IMR-90 (cell line): ENCODE measurements at regions not wholly inside any gene's neighbourhood (a gene's known extent, or its start where the extent isn't known, plus 50 kb on each side); places are given as distances from the start of the nearest gene placed in this dataset.

Experiments
- ATAC-seq: fragments of 200-7000 bp; cut with Tn5 transposase; 2 replicates; pipeline ENCODE4 v1.9.1; 2020; ENCODE audit warnings: low read depth, mild to moderate bottlenecking, moderate library complexity
- BruUV-seq: library from RNA; stranded (reverse); fragments of 400-500 nt; replicated peaks from 2 replicates; lab custom pipeline; 2021; lab: Mats Ljungman, UMichigan
- CTCF ChIA-PET: fragments of 300-600 bp; formaldehyde crosslinking; extraction: SDS; loops from one replicate; lab custom pipeline; 2021; ENCODE audit warnings: antibody characterized with exemption; lab: Yijun Ruan, JAX
- POLR2A ChIA-PET: fragments of 300-600 bp; sonication (Branson Sonifier 250); formaldehyde crosslinking; loops from one replicate; lab custom pipeline; 2022; ENCODE audit warnings: antibody characterized with exemption; ENCODE audit not compliant: unreplicated experiment; lab: Charles Lee
- DNase-seq: peaks from one replicate; pipeline ENCODE4 v3.0.0; 2013
- H2AFZ ChIP-seq: replicated peaks from 2 replicates; pipeline ENCODE3; 2013; ENCODE audit warnings: low read length, mild to moderate bottlenecking; ENCODE audit not compliant: poor library complexity
- H2AK5ac ChIP-seq: 2 replicates; pipeline ENCODE4 v1.6.1; 2013; ENCODE audit warnings: low read depth, low read length, inconsistent platforms
- H2AK9ac ChIP-seq: replicated peaks from 2 replicates; pipeline ENCODE3; 2013; ENCODE audit warnings: mild to moderate bottlenecking, low read depth, low read length, moderate library complexity; ENCODE audit not compliant: poor library complexity
- H2BK120ac ChIP-seq: 2 replicates; pipeline ENCODE4 v1.6.1; 2013; ENCODE audit warnings: low read depth, low read length, inconsistent platforms
- H2BK15ac ChIP-seq: 3 replicates; pipeline ENCODE4 v1.6.1; 2013; ENCODE audit warnings: low read depth, low read length, inconsistent platforms
- H2BK20ac ChIP-seq: 2 replicates; pipeline ENCODE4 v1.6.1; 2013; ENCODE audit warnings: low read depth, mild to moderate bottlenecking, inconsistent platforms, low read length, moderate library complexity
- H2BK5ac ChIP-seq: 2 replicates; pipeline ENCODE4 v1.6.1; 2013; ENCODE audit warnings: mild to moderate bottlenecking, low read depth, low read length, inconsistent platforms; ENCODE audit not compliant: poor library complexity, severe bottlenecking
- H3K14ac ChIP-seq: replicated peaks from 2 replicates; pipeline ENCODE4 v1.6.1; 2013; ENCODE audit warnings: low read depth, low read length, inconsistent platforms
- H3K18ac ChIP-seq: 2 replicates; pipeline ENCODE4 v1.6.1; 2013; ENCODE audit warnings: low read depth, low read length, control low read depth
- H3K23ac ChIP-seq: 2 replicates; pipeline ENCODE4 v1.6.1; 2013; ENCODE audit warnings: low read depth, low read length, inconsistent platforms
- H3K27ac ChIP-seq: 2 replicates; pipeline ENCODE4 v1.5.1; 2013; ENCODE audit warnings: mild to moderate bottlenecking, control low read depth, low read length; ENCODE audit not compliant: insufficient read depth
- H3K27me3 ChIP-seq: 2 replicates; pipeline ENCODE4 v1.6.1; 2013; ENCODE audit warnings: low read length; ENCODE audit not compliant: control insufficient read depth, insufficient read depth
- H3K36me3 ChIP-seq: 2 replicates; pipeline ENCODE4 v1.6.1; 2013; ENCODE audit warnings: low read length, mixed read lengths; ENCODE audit not compliant: control insufficient read depth, insufficient read depth
- H3K4ac ChIP-seq: 2 replicates; pipeline ENCODE4 v1.6.1; 2013; ENCODE audit warnings: low read depth, low read length, inconsistent platforms
- H3K4me1 ChIP-seq: 2 replicates; pipeline ENCODE4 v1.6.1; 2013; ENCODE audit warnings: low read length, mixed read lengths; ENCODE audit not compliant: control insufficient read depth, insufficient read depth
- H3K4me2 ChIP-seq: 2 replicates; pipeline ENCODE4 v1.6.1; 2013; ENCODE audit warnings: low read depth, mild to moderate bottlenecking, control low read depth, low read length, moderate library complexity
- H3K4me3 ChIP-seq: 2 replicates; pipeline ENCODE4 v1.5.1; 2013; ENCODE audit warnings: low read depth, mild to moderate bottlenecking, control low read depth, low read length, moderate library complexity; ENCODE audit not compliant: insufficient read depth
- H3K56ac ChIP-seq: 2 replicates; pipeline ENCODE4 v1.6.1; 2013; ENCODE audit warnings: low read length, inconsistent platforms; ENCODE audit not compliant: insufficient read depth; ENCODE audit errors: extremely low read depth
- H3K79me1 ChIP-seq, 2 experiments: 2 replicates each; pipeline ENCODE4 v1.6.1; 2013; ENCODE audit warnings: low read length in 2 of 2, inconsistent platforms in 1 of 2, low read depth in 1 of 2
- H3K9ac ChIP-seq: 2 replicates; pipeline ENCODE4 v1.6.1; 2013; ENCODE audit warnings: low read depth, low read length, control low read depth
- H3K9me1 ChIP-seq: 2 replicates; pipeline ENCODE4 v1.6.1; 2013; ENCODE audit warnings: low read length, inconsistent platforms; ENCODE audit not compliant: insufficient read depth
- H3K9me3 ChIP-seq: 2 replicates; pipeline ENCODE4 v1.6.1; 2013; ENCODE audit warnings: low read length; ENCODE audit not compliant: control insufficient read depth, insufficient read depth
- H4K20me1 ChIP-seq: 2 replicates; pipeline ENCODE4 v1.6.1; 2013; ENCODE audit warnings: low read length, inconsistent platforms; ENCODE audit not compliant: insufficient read depth
- H4K5ac ChIP-seq: 2 replicates; pipeline ENCODE4 v1.6.1; 2013; ENCODE audit warnings: mild to moderate bottlenecking, low read depth, low read length, control low read depth
- H4K8ac ChIP-seq, 2 experiments: 2 replicates each; pipeline ENCODE4 v1.6.1; 2013; ENCODE audit warnings: low read depth in 2 of 2, low read length in 2 of 2, control low read depth in 1 of 2, inconsistent platforms in 1 of 2
- H4K91ac ChIP-seq: 2 replicates; pipeline ENCODE4 v1.6.1; 2013; ENCODE audit warnings: low read depth, low read length, inconsistent platforms; ENCODE audit not compliant: insufficient read depth
- BHLHE40 ChIP-seq: fragments of 150-350 bp; IDR thresholded peaks from 2 replicates; pipeline ENCODE4 v1.6.1; 2016; ENCODE audit warnings: mild to moderate bottlenecking, low read depth, low read length
- CEBPB ChIP-seq: IDR thresholded peaks from 2 replicates; pipeline ENCODE4 v1.6.1; 2012; ENCODE audit warnings: low read depth, low read length, improper control_type of control experiment
- CHD1 ChIP-seq: IDR thresholded peaks from 2 replicates; pipeline ENCODE4 v1.6.1; 2012; ENCODE audit warnings: low read depth, low read length, improper control_type of control experiment
- FOS ChIP-seq: fragments of 150-350 bp; IDR thresholded peaks from 2 replicates; pipeline ENCODE4 v1.6.1; 2016; ENCODE audit warnings: low read depth, low read length
- MAFK ChIP-seq: IDR thresholded peaks from 2 replicates; pipeline ENCODE4 v1.6.1; 2012; ENCODE audit warnings: low read depth, low read length, improper control_type of control experiment
- MAZ ChIP-seq: IDR thresholded peaks from 2 replicates; pipeline ENCODE4 v1.6.1; 2012; ENCODE audit warnings: low read depth, mild to moderate bottlenecking, low read length, improper control_type of control experiment, moderate library complexity, borderline replicate concordance
- MXI1 ChIP-seq: IDR thresholded peaks from 2 replicates; pipeline ENCODE4 v1.6.1; 2012; ENCODE audit warnings: low read depth, mild to moderate bottlenecking, low read length, moderate library complexity, borderline replicate concordance
- NFE2L2 ChIP-seq: fragments of 150-350 bp; IDR thresholded peaks from 2 replicates; pipeline ENCODE4 v1.6.1; 2016; ENCODE audit warnings: low read depth, mild to moderate bottlenecking, low read length
- POLR2A ChIP-seq: IDR thresholded peaks from 2 replicates; pipeline ENCODE4 v1.6.1; 2012; ENCODE audit warnings: mild to moderate bottlenecking, low read depth, low read length
- RAD21 ChIP-seq: IDR thresholded peaks from 2 replicates; pipeline ENCODE4 v1.6.1; 2012; ENCODE audit warnings: low read length, improper control_type of control experiment
- RCOR1 ChIP-seq: IDR thresholded peaks from 2 replicates; pipeline ENCODE4 v1.6.1; 2012; ENCODE audit warnings: mild to moderate bottlenecking, low read length, improper control_type of control experiment; ENCODE audit not compliant: insufficient replicate concordance
- RFX5 ChIP-seq: IDR thresholded peaks from 2 replicates; pipeline ENCODE4 v1.8.0; 2012; ENCODE audit warnings: low read depth, mild to moderate bottlenecking, low read length, moderate library complexity
- SMC3 ChIP-seq: fragments of 150-350 bp; IDR thresholded peaks from 2 replicates; pipeline ENCODE4 v1.6.1; 2016; ENCODE audit warnings: low read depth, mild to moderate bottlenecking, antibody characterized with exemption, low read length, moderate library complexity
- WGBS, 2 experiments: methylation state at CpG; one replicate each; pipeline versions ENCODE4 v1.1.5 to v1.1.7; 2013; ENCODE audit warnings: missing lambda C conversion rate in 2 of 2; ENCODE audit not compliant: insufficient read length in 1 of 2; ENCODE audit errors: extremely low coverage in 2 of 2; 5-methylcytosine and 5-hydroxymethylcytosine counted together
- dilution Hi-C: fragments of 300-500 bp; cut with HindIII; formaldehyde crosslinking; loops from one replicate; pipeline ENCODE4 v1.14.3; 2018; ENCODE audit warnings: low sequenced_read_pairs; ENCODE audit not compliant: unreplicated experiment
- in situ Hi-C: fragments of 300-500 bp; cut with MboI; formaldehyde crosslinking; loops from 3 replicates; pipeline ENCODE4 v1.14.3; 2019; ENCODE audit warnings: low sequenced_read_pairs, inconsistent platforms, mixed read lengths
- intact Hi-C: fragments of 100-400 bp; cut with micrococcal nuclease; formaldehyde crosslinking; loops from 2 replicates; pipeline ENCODE4 v1.10.0; 2022
- TF ChIP-seq, protein P1 (sequence below): conservative IDR thresholded peaks from 2 replicates; pipeline ENCODE4 v1.5.1; 2012; ENCODE audit warnings: mild to moderate bottlenecking, low read depth, low read length, improper control_type of control experiment
- TF ChIP-seq, protein P2 (sequence below): fragments of 150-350 bp; IDR thresholded peaks from 2 replicates; pipeline ENCODE4 v1.6.1; 2017; ENCODE audit warnings: mild to moderate bottlenecking, antibody characterized with exemption, low read length, low read depth
- TF ChIP-seq, protein P3 (sequence below): fragments of 150-350 bp; IDR thresholded peaks from 2 replicates; pipeline ENCODE4 v1.6.1; 2016; ENCODE audit warnings: low read depth, mild to moderate bottlenecking, low read length, moderate library complexity, borderline replicate concordance

DNA sequence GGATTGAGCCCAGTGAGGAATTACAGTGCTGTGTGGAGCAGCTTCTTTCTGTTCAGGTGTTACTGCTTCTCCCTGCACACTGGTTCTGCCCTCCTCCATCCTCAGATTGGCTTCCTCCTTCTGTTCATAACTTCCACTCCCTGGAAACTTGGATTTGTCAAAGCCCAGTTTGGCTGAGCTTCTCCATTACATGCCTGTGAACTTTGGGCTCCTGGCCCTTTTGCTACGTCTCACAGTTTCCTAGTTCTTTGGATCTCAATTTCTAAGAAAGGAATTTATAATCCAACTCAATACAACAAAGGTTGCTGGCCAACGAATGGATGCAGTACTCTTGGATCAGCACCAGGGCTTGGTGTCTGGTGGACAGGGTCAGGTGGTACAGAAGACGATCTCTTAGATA lies 318.1 kb downstream of the RPS24 start:
- H3K56ac ChIP-seq = no peak overlapping the region
- no peak overlapping the region for H2AFZ ChIP-seq
- H4K8ac ChIP-seq = no peak overlapping the region
- H3K9me3 ChIP-seq = peaks cover 3% of the 10 kb centered on the region
- H2BK15ac ChIP-seq = no peak overlapping the region
- dilution Hi-C loops (no loop called here), in situ Hi-C loops (no loop called here), intact Hi-C loops (no loop called here)
- no CpG with 5 or more reads among the region's 3 CpGs for WGBS, 2 experiments
- H3K27ac ChIP-seq = no peak overlapping the region
- no peak overlapping the region for H2BK20ac ChIP-seq
- H3K4me1 ChIP-seq = no peaks in the 10 kb centered on the region
- no peak overlapping the region for H4K5ac ChIP-seq
- no peaks in the 10 kb centered on the region for H3K9me1 ChIP-seq
- peaks cover 38% of the 10 kb centered on the region for H3K27me3 ChIP-seq
- no peak overlapping the region for H3K4ac ChIP-seq
- ChIA-PET POLR2A (no interaction called here), CTCF (no interaction called here)
- no peak overlapping the region for H3K4me3 ChIP-seq
- no TSS peak for BruUV-seq
- H3K23ac ChIP-seq = no peak overlapping the region
- no peaks in the 10 kb centered on the region for H3K79me1 ChIP-seq
- H3K4me2 ChIP-seq = no peak overlapping the region
- H3K18ac ChIP-seq = no peak overlapping the region
- H2AK5ac ChIP-seq = no peak overlapping the region
- no peaks in the 10 kb centered on the region for H3K36me3 ChIP-seq
- DNase-seq (no peak), ATAC-seq (no peak)
- TF ChIP-seq FOS = no peak
- TF ChIP-seq RFX5 = no peak
- no peak for TF ChIP-seq CHD1
- TF ChIP-seq, protein P1, sequence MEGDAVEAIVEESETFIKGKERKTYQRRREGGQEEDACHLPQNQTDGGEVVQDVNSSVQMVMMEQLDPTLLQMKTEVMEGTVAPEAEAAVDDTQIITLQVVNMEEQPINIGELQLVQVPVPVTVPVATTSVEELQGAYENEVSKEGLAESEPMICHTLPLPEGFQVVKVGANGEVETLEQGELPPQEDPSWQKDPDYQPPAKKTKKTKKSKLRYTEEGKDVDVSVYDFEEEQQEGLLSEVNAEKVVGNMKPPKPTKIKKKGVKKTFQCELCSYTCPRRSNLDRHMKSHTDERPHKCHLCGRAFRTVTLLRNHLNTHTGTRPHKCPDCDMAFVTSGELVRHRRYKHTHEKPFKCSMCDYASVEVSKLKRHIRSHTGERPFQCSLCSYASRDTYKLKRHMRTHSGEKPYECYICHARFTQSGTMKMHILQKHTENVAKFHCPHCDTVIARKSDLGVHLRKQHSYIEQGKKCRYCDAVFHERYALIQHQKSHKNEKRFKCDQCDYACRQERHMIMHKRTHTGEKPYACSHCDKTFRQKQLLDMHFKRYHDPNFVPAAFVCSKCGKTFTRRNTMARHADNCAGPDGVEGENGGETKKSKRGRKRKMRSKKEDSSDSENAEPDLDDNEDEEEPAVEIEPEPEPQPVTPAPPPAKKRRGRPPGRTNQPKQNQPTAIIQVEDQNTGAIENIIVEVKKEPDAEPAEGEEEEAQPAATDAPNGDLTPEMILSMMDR = no peak
- no peak for TF ChIP-seq MAFK
- TF ChIP-seq, protein P2, sequence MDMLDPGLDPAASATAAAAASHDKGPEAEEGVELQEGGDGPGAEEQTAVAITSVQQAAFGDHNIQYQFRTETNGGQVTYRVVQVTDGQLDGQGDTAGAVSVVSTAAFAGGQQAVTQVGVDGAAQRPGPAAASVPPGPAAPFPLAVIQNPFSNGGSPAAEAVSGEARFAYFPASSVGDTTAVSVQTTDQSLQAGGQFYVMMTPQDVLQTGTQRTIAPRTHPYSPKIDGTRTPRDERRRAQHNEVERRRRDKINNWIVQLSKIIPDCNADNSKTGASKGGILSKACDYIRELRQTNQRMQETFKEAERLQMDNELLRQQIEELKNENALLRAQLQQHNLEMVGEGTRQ = no peak
- no peak for TF ChIP-seq CEBPB
- no peak for TF ChIP-seq RCOR1
- no peak for TF ChIP-seq NFE2L2
- TF ChIP-seq MXI1 = no peak
- no peak for TF ChIP-seq SMC3
- no peak for TF ChIP-seq MAZ
- TF ChIP-seq, protein P3, sequence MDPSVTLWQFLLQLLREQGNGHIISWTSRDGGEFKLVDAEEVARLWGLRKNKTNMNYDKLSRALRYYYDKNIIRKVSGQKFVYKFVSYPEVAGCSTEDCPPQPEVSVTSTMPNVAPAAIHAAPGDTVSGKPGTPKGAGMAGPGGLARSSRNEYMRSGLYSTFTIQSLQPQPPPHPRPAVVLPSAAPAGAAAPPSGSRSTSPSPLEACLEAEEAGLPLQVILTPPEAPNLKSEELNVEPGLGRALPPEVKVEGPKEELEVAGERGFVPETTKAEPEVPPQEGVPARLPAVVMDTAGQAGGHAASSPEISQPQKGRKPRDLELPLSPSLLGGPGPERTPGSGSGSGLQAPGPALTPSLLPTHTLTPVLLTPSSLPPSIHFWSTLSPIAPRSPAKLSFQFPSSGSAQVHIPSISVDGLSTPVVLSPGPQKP = no peak
- no peak for TF ChIP-seq BHLHE40
- TF ChIP-seq POLR2A = no peak
- no peak for TF ChIP-seq RAD21
- H3K9ac ChIP-seq = no peak overlapping the region
- H4K91ac ChIP-seq = no peak overlapping the region
- H3K14ac ChIP-seq = no peak overlapping the region
- no peak overlapping the region for H2BK5ac ChIP-seq
- no peaks in the 10 kb centered on the region for H4K20me1 ChIP-seq
- H2BK120ac ChIP-seq = no peak overlapping the region
- no peak overlapping the region for H2AK9ac ChIP-seq
